OCI-LY1 (cell line): ENCODE measurements at regions not wholly inside any gene's neighbourhood (a gene's known extent, or its start where the extent isn't known, plus 50 kb on each side); places are given as distances from the start of the nearest gene placed in this dataset.

Source experiments
- H2AFZ ChIP-seq: fragments of 200-600 bp; sonication (generic), shearing (Covaris generic); 2 replicates; pipeline ENCODE4 v1.6.0; 2014; ENCODE audit warnings: antibody characterized with exemption, mild to moderate bottlenecking, low read length
- H3F3A ChIP-seq: fragments of 200-600 bp; sonication (generic), shearing (Covaris generic); 2 replicates; pipeline ENCODE4 v1.6.0; 2014; ENCODE audit warnings: mild to moderate bottlenecking, antibody characterized with exemption, low read length, moderate library complexity; ENCODE audit not compliant: insufficient read depth
- H3K27ac ChIP-seq: fragments of 200-600 bp; sonication (generic); 2 replicates; pipeline ENCODE4 v1.5.1; 2014; ENCODE audit warnings: low read length, mixed run types, mild to moderate bottlenecking, low read depth; ENCODE audit not compliant: poor library complexity, severe bottlenecking
- H3K27me3 ChIP-seq: fragments of 200-600 bp; sonication (generic); 2 replicates; pipeline ENCODE4 v1.6.0; 2014; ENCODE audit warnings: antibody characterized with exemption, mild to moderate bottlenecking, low read length, moderate library complexity; ENCODE audit not compliant: insufficient read depth
- H3K36me3 ChIP-seq: fragments of 200-600 bp; sonication (generic); 2 replicates; pipeline ENCODE4 v1.6.1; 2014; ENCODE audit warnings: mild to moderate bottlenecking, antibody characterized with exemption, low read length, moderate library complexity, mixed read lengths; ENCODE audit not compliant: insufficient read depth
- H3K4me1 ChIP-seq: fragments of 200-600 bp; sonication (generic); 2 replicates; pipeline ENCODE4 v1.5.1; 2014; ENCODE audit warnings: mild to moderate bottlenecking, low read length, moderate library complexity; ENCODE audit not compliant: insufficient read depth, severe bottlenecking
- H3K4me2 ChIP-seq: fragments of 200-600 bp; sonication (generic), shearing (Covaris generic); 2 replicates; pipeline ENCODE4 v1.6.1; 2014; ENCODE audit warnings: low read length
- H3K4me3 ChIP-seq: fragments of 200-600 bp; sonication (generic); 2 replicates; pipeline ENCODE4 v1.5.1; 2014; ENCODE audit warnings: low read length, low read depth, mild to moderate bottlenecking, mixed read lengths; ENCODE audit not compliant: poor library complexity, severe bottlenecking
- H3K79me2 ChIP-seq: fragments of 200-600 bp; shearing (Covaris generic); 2 replicates; pipeline ENCODE4 v1.6.1; 2016; ENCODE audit warnings: mixed run types, low read length, mixed read lengths; ENCODE audit not compliant: insufficient read depth
- H3K9ac ChIP-seq: fragments of 200-600 bp; sonication (generic), shearing (Covaris generic); 2 replicates; pipeline ENCODE4 v1.6.1; 2014; ENCODE audit warnings: mild to moderate bottlenecking, low read length, mixed read lengths
- H3K9me2 ChIP-seq: fragments of 200-600 bp; sonication (generic), shearing (Covaris generic); 2 replicates; pipeline ENCODE4 v1.6.1; 2014; ENCODE audit warnings: low read depth, mild to moderate bottlenecking, low read length, mixed read lengths
- H3K9me3 ChIP-seq: fragments of 200-600 bp; shearing (Covaris generic); 2 replicates; pipeline ENCODE4 v1.6.1; 2014; ENCODE audit warnings: low read length, mixed read lengths
- H4K20me1 ChIP-seq: fragments of 200-600 bp; sonication (generic), shearing (Covaris generic); 2 replicates; pipeline ENCODE4 v1.6.0; 2016; ENCODE audit warnings: mild to moderate bottlenecking, low read length; ENCODE audit not compliant: insufficient read depth
- EZH2 ChIP-seq: fragments of 200-600 bp; sonication (generic), shearing (Covaris generic); IDR thresholded peaks from 2 replicates; pipeline ENCODE4 v1.8.0; 2017; ENCODE audit warnings: borderline replicate concordance, mixed run types, mild to moderate bottlenecking, antibody characterized with exemption, low read length, moderate library complexity, mixed read lengths
- TF ChIP-seq, protein P1 (sequence below): fragments of 200-600 bp; sonication (generic), shearing (Covaris generic); IDR thresholded peaks from 2 replicates; pipeline ENCODE4 v1.5.1; 2017; ENCODE audit warnings: mild to moderate bottlenecking, antibody characterized with exemption, low read length, moderate library complexity, mixed read lengths

DNA sequence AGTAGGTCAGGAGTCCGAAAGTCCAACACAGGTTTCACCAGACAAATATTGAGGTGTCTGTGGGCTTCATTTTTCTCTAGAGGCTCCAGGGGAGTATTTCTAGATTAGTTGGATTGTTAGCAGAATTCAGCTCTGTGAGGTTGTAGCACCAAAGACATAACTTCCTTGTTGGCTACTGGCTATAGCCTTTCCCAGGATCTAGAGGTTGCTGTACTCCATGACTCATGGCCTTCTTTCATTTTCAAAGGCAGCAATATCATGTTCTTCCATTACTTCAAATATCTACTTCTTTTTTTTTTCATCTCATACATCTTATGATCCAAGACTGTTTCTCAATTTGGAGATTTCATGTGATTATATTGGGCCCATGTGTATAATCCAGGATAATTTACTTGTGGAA lies 404.0 kb upstream of the FAM174A start:
- Histone ChIP-seq H3K4me3 (no peak overlapping the region), H3K9me3 (no peaks in the 10 kb centered on the region), H4K20me1 (no peaks in the 10 kb centered on the region), H3K27ac (no peak overlapping the region), H3K27me3 (no peaks in the 10 kb centered on the region), H2AFZ (no peak overlapping the region), H3K4me1 (no peaks in the 10 kb centered on the region), H3K9me2 (no peaks in the 10 kb centered on the region), H3K79me2 (no peaks in the 10 kb centered on the region), H3K36me3 (no peaks in the 10 kb centered on the region), H3K4me2 (no peak overlapping the region), H3K9ac (no peak overlapping the region), H3F3A (no peaks in the 10 kb centered on the region)
- TF ChIP-seq EZH2, result no peak
- TF ChIP-seq, protein P1, sequence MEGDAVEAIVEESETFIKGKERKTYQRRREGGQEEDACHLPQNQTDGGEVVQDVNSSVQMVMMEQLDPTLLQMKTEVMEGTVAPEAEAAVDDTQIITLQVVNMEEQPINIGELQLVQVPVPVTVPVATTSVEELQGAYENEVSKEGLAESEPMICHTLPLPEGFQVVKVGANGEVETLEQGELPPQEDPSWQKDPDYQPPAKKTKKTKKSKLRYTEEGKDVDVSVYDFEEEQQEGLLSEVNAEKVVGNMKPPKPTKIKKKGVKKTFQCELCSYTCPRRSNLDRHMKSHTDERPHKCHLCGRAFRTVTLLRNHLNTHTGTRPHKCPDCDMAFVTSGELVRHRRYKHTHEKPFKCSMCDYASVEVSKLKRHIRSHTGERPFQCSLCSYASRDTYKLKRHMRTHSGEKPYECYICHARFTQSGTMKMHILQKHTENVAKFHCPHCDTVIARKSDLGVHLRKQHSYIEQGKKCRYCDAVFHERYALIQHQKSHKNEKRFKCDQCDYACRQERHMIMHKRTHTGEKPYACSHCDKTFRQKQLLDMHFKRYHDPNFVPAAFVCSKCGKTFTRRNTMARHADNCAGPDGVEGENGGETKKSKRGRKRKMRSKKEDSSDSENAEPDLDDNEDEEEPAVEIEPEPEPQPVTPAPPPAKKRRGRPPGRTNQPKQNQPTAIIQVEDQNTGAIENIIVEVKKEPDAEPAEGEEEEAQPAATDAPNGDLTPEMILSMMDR, result no peak

DNA sequence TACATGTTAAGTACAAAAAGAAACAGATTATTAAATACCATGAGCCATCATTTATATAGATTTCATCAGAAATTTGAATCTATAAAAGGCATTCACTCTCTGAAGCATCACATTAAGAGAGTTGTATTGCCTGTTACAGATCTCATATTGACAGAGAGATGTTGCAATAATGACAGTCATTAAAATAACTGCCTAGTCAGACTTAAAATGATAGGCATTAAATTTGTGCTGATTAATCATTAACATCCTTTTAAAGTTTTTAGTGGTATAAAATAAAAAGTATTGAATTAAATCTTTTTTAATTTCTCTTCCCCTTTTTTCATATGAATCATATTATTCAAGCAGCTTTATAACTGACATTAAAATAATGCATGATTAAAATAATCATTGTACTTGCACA lies 404.9 kb upstream of the FAM174A start:
- H3K36me3 ChIP-seq, result no peaks in the 10 kb centered on the region
- no peak overlapping the region for H3K4me3 ChIP-seq
- no peak overlapping the region for H3K27ac ChIP-seq
- no peak overlapping the region for H3K9ac ChIP-seq
- no peaks in the 10 kb centered on the region for H3K9me3 ChIP-seq
- H3K79me2 ChIP-seq, result no peaks in the 10 kb centered on the region
- TF ChIP-seq, protein P1, result no peak
- no peak for TF ChIP-seq EZH2
- no peaks in the 10 kb centered on the region for H3K27me3 ChIP-seq
- H3K4me2 ChIP-seq, result no peak overlapping the region
- no peak overlapping the region for H2AFZ ChIP-seq
- no peaks in the 10 kb centered on the region for H4K20me1 ChIP-seq
- H3F3A ChIP-seq, result no peaks in the 10 kb centered on the region
- no peaks in the 10 kb centered on the region for H3K4me1 ChIP-seq
- no peaks in the 10 kb centered on the region for H3K9me2 ChIP-seq

DNA sequence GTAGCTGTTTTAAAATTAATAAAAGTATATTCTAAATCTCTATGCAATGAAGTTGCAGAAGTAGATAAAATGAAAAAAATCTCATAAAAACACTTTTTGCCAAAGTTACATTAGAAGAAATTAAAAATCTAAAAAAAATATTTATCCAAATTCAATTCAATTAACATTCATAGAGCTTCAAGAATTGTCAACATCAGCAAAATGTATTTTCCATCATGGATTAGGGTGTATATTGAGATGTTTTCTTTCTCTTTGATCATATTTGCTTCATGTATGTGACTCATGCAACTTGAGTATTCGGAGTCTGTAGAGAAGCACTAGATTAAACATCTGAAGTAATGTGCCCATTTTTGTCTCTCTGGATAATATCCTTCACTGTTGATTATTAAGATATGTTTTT lies 415.3 kb upstream of the FAM174A start:
- no peaks in the 10 kb centered on the region for H3K4me1 ChIP-seq
- no peak overlapping the region for H3K27ac ChIP-seq
- H3K9me2 ChIP-seq, result no peaks in the 10 kb centered on the region
- H2AFZ ChIP-seq, result no peak overlapping the region
- no peaks in the 10 kb centered on the region for H3K79me2 ChIP-seq
- no peaks in the 10 kb centered on the region for H3F3A ChIP-seq
- H3K9ac ChIP-seq, result no peak overlapping the region
- TF ChIP-seq EZH2, result no peak
- TF ChIP-seq, protein P1, result no peak
- no peaks in the 10 kb centered on the region for H4K20me1 ChIP-seq
- no peaks in the 10 kb centered on the region for H3K9me3 ChIP-seq
- no peak overlapping the region for H3K4me3 ChIP-seq
- H3K27me3 ChIP-seq, result no peaks in the 10 kb centered on the region
- no peak overlapping the region for H3K4me2 ChIP-seq
- no peaks in the 10 kb centered on the region for H3K36me3 ChIP-seq
